ENCODE measurements at regions not wholly inside any gene's neighbourhood (a gene's known extent, or its start where the extent isn't known, plus 50 kb on each side); places are given as distances from the start of the nearest gene placed in this dataset.

- TF ChIP-seq POLR2A (IDR thresholded peaks at IDR 0.05; ENCODE audit: low read depth, low read length): no peak
- TF ChIP-seq ZBTB4 (CRISPR knock-in tag; IDR thresholded peaks at IDR 0.05): no peak
- no peak for TF ChIP-seq ETV6 (conservative IDR thresholded peaks at IDR 0.05 in 1 of 2, IDR thresholded peaks at IDR 0.05 in 1 of 2; ENCODE audit: borderline replicate concordance in 1 of 2, low read depth in 1 of 2)
- TF ChIP-seq NFIC (IDR thresholded peaks at IDR 0.05; ENCODE audit: low read depth, low read length): no peak
- no peak for TF ChIP-seq WRNIP1 (IDR thresholded peaks at IDR 0.05; ENCODE audit: borderline replicate concordance, low read depth, low read length)
- no peak for TF ChIP-seq POLR2AphosphoS5 (IDR thresholded peaks at IDR 0.05; ENCODE audit: low read length)
Measured at GRCh38 chr6:51261691-51262090, 443.0 kb downstream of the TFAP2B start (continued).

GRCh38 chr6:51265426-51265825, 446.8 kb downstream of the TFAP2B start:
- SMC1A ChIA-PET (ENCODE audit: uncharacterized antibody, unreplicated experiment): no interaction called here
- BruUV-seq (replicated peaks): no TSS peak
- Histone ChIP-seq H3K4me3 (no peak overlapping the region), H4K20me1 (ENCODE audit: control insufficient read depth, insufficient read depth) (no peaks in the 10 kb centered on the region), H3K4me1 (ENCODE audit: control insufficient read depth, insufficient read depth, low read length) (no peaks in the 10 kb centered on the region), H3K9ac (ENCODE audit: control insufficient read depth, insufficient read depth, low read length) (no peak overlapping the region), H3K9me3 (replicated peaks; ENCODE audit: control insufficient read depth, insufficient read depth, low read length) (no peaks in the 10 kb centered on the region), H3K36me3 (ENCODE audit: control insufficient read depth in 2 of 2, insufficient read depth in 2 of 2, low read length in 1 of 2) (no peaks in the 10 kb centered on the region), H2AFZ (ENCODE audit: control insufficient read depth, low read depth, low read length) (no peak overlapping the region), H3K79me2 (ENCODE audit: control insufficient read depth, insufficient read depth, low read length) (no peaks in the 10 kb centered on the region), H3K4me2 (ENCODE audit: control insufficient read depth, insufficient read depth) (no peak overlapping the region), H3K27ac (ENCODE audit: control insufficient read depth, insufficient read depth) (no peak overlapping the region), H3K27me3 (replicated peaks in 1 of 2; ENCODE audit: control insufficient read depth in 2 of 2, insufficient read depth in 2 of 2, low read length in 1 of 2) (no peaks in the 10 kb centered on the region; a peak in 1 of 4 replicates)
- in situ Hi-C loops (cut with MboI): no loop called here
- RAD21 ChIA-PET (ENCODE audit: unreplicated experiment): no interaction called here
- DNase-seq (ENCODE audit: low read depth, low spot score) (no peak), ATAC-seq (no peak), FAIRE-seq (no peak)
- CTCF ChIA-PET: no interaction called here
- intact Hi-C loops (cut with micrococcal nuclease; ENCODE audit: unreplicated experiment): no loop called here
- POLR2A ChIA-PET: no interaction called here
- 11% methylated on average over 4 of the region's 4 CpGs for WGBS (ENCODE audit: insufficient coverage, insufficient replicate concordance, low lambda C conversion rate, missing lambda C conversion rate)
- TF ChIP-seq NFXL1 (IDR thresholded peaks at IDR 0.05; ENCODE audit: borderline replicate concordance) (no peak), SPI1 (IDR thresholded peaks at IDR 0.05; ENCODE audit: borderline replicate concordance, insufficient read depth, low read depth, low read length) (no peak), RUNX3 (IDR thresholded peaks at IDR 0.05; ENCODE audit: low read length) (no peak), ASH2L (IDR thresholded peaks at IDR 0.05; ENCODE audit: borderline replicate concordance, low read depth) (no peak), RELB (IDR thresholded peaks at IDR 0.05; ENCODE audit: low read depth) (no peak), MXI1 (IDR thresholded peaks at IDR 0.05; ENCODE audit: low read depth, low read length) (no peak), CBX3 (IDR thresholded peaks at IDR 0.05; ENCODE audit: borderline replicate concordance, low read depth) (no peak), CUX1 (IDR thresholded peaks at IDR 0.05; ENCODE audit: insufficient replicate concordance, low read depth, low read length) (no peak), WRNIP1 (IDR thresholded peaks at IDR 0.05; ENCODE audit: borderline replicate concordance, low read depth, low read length) (no peak)

All from GM12878 (cell line).